ENCODE measurements at regions not wholly inside any gene's neighbourhood (a gene's known extent, or its start where the extent isn't known, plus 50 kb on each side); places are given as distances from the start of the nearest gene placed in this dataset.

DNA sequence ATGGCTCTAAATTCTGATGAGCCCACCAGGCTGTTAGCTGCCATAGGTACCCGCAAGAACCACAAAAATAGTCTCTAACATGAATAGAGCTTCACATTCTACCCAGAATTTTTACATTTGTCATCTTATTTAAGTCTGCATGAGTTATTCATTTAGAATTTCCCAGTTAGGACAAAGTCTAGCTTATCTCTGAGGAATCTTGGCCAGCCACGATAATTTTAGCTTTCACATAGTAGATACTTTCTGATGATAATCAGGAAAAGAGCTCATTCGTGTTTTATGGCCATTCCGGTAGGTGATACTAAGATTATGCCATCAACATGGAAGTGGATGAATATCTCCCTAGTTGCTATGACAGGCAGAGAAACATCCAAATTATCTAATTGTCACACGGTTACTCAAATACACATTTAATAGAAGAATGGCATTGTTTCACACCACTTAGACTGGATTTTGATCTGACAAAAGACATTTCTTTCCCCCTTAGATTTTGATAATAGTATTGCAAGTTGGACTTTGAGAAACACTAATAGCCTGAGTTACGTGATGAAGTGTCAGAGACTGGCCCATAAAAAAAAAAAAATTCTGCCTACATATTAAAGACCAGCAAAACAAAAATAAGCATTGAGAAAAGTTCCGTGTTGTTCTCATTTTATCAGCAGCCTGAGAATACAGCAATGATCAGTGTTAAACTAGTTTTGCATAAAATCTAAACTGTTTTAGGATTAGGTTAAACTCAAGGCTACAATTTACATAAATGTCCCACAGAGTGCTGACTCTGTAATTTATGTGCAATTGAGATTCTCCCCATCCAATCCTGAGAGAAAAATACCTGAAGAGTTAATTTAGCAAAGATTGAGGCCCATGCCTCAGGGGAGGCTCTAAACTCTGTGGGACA is 397.5 kb upstream of the ARID1B start:
- DNase-seq (ENCODE audit: low read depth in 2 of 2): no peak

DNA sequence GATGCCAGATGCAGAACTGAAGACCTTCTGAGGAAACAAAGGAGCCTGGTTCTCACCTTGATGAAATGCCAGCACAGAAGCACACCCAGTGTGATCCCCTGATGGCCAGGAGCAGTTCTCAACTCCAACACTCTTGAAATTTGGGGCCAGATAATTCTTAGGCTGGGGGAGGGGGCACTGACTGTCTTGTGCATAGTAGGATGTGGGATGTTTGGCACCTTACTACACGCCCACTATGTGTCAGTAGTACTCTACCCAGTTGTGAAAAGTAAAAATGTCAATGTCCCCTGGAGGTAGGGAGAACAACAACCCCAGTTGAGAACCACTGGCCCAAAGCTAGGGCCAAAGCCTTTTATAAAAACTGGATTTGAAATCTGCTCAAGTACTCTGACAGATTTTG is 398.3 kb upstream of the ARID1B start:
- no peak for DNase-seq (ENCODE audit: low read depth in 2 of 2)

DNA sequence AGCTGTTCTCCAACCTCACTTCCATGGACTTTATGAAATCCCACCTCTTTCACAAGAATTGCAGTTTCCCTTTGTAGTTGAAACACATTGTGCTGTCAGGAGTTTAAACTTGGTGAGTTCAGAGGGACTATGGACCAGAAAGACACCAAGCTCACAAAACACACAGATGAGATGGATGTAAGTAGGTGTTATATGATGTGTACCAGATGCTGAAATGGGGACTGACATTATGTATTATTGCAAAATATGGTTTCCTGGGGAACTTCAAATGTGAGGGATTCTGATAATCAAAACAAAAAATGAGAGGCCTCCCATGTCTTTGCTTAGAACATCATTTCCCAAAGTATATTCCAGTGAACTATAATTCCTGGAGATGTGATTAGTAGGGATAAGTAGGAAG is 401.1 kb upstream of the ARID1B start:
- DNase-seq (ENCODE audit: low read depth in 2 of 2): no peak

DNA sequence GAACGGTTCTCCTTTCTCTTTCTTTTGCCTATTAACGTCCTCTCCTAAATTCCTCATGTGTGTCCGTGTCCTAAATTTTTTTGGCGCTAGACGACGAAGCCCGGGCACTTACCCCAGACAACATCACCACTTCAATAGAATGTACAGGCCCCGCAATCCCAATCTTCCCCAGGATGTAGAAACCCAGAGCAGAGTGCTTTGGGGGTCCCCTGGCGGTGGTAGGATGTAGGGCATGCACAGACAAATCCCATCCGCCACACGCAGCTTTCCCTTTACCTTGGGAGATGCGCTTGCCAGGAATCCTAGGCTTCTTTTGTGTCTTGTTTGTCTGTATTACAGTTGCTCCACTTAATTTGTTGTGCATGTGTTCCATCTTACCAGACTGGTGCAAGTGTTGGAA is 417.3 kb upstream of the ARID1B start:
- peak in 1 of 2 donors; percentile 19 for DNase-seq (ENCODE audit: low read depth in 2 of 2)

DNA sequence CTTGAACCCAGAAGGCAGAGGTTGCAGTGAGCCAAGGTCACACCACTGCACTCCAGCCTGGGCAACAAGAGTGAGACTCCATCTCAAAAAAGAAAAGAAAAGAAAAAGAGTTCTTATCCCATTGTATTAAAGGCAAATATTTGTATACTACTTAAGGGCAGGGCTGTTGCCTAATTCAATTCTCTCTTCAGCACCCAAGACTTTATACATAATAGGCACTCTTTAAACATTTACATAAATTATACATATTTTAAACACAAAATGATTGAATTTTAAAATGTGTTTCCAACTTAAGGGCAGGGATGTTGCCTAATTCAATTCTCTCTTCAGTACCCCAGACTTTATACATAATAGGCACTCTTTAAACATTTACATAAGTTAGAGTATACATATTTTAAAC is 424.3 kb upstream of the ARID1B start:
- no peak for DNase-seq (ENCODE audit: low read depth in 2 of 2)

DNA sequence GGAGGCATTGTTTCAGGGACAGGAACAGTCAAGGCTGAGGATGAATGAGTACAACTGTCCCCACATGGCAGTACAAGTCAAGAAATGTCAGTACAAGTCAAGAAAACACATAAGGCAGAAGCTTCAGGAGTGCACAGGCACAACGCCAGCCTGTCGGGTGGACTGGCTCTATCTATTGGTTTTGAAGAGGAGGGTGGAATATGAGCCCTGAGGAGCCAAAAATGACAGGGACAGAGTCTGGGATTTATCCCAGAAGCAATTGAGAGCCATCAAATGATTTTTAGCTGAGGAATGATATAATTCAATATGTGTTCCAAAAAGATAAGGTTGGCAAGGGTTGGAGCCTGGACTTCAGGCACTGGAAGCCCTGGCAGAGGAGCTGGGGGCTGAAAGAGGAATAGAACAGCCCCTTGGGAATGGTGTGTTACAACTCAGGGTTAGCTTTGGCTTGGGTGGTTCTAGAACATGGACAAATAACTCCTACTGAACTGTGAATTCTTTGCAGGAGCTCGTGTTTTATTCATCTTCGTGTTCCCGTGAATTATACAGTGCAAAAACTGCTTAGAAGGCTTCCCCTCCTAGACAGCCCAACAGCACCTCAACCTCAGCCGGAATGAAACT is 425.7 kb upstream of the ARID1B start:
- DNase-seq (ENCODE audit: low read depth in 2 of 2): no peak

DNA sequence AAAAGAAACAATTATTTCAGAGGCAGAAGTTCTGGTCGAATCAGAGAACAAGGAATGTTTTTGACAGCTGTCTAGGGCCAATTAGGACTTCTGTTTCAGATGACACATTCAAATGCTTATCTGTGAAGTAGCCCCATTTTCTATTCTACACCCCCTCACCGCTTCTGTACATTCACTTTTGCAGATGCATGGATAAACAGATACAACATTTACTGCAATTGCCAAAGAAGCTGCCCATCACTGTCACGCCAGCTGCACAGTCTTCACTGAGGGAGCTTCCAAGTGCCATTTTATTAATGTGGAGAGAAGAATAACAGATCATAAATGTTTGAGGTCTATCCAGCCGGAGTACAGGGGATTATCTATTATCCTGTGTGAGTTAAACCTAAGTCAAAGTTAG is 426.8 kb upstream of the ARID1B start:
- no peak for DNase-seq (ENCODE audit: low read depth in 2 of 2)

DNA sequence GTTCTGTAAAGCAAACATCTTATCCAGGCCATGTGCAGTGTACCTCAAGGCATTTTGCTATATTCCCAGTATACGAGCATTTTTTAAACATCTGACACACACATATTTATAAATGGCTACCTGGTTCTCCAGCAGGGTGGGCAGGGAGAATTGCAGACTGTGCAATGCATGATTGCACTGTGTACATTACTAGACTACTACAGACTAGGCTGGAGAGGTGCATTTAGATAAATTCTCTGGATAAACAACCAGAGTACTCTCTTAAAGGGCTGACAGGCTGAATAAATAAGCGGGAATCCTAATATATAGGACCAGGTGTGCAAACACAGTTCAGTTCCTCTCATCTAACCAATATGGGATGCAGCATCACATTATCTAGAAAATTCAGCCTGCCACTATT is 428.3 kb upstream of the ARID1B start:
- no peak for DNase-seq (ENCODE audit: low read depth in 2 of 2)

DNA sequence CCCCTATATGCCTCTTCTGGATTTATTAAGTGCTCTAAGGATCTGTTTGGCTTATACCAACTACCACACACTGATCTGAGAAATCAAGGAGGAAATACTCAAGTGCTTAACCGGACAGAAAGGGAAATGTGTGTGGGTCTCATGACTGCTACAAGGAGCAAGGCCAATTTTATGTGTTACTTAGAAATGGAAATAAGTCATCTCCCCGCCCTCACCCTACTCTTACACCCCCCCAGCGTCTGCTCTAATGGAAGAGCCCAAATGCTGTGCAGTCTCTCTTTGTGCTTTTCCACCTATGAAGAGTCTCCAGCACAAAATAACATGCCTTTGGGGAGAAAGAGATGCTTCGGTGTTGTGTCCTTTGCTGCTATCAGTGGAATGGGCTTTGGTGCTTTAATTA is 428.8 kb upstream of the ARID1B start:
- DNase-seq (ENCODE audit: low read depth in 2 of 2): peak in 1 of 2 donors; percentile 85

DNA sequence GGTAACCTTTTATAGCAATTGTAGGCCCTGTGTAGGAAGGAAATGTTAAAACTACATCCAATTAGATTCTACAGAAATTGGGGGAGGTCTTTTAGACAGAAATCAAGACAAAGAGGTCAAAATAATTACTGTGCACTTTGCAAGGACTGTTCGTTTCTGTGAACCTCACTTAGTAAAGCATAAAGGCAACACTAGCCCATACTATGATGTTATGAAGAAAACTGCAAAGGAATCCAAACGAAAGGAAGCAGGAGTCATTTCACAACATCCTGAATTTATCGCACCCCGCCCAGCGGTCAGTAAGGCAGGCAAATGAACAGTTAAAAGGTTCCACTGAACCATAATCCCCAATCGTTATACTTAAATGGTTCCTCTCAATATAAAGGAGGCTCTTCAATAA is 429.5 kb upstream of the ARID1B start:
- DNase-seq (ENCODE audit: low read depth in 2 of 2): peak; percentile 1 to 75

DNA sequence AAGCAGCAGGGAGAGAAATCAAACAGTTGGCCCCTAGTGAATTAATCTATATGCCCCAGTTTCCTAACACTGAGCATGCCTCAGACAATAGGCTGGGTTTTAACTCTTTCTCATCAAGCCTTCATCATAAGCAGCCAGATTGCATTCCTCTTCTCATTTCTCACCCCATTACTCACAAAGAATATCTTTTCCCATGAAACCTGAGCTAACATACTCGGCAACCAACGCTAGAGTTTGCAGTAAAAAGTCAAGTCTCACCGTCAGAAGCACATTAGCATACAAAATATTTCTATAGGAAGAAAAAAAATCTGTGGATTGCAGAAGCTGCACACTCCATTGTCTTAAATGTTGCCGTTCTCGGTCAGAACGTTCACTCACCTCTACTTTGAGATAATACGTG is 429.9 kb upstream of the ARID1B start:
- peak in 1 of 2 donors; percentile 48 for DNase-seq (ENCODE audit: low read depth in 2 of 2)

DNA sequence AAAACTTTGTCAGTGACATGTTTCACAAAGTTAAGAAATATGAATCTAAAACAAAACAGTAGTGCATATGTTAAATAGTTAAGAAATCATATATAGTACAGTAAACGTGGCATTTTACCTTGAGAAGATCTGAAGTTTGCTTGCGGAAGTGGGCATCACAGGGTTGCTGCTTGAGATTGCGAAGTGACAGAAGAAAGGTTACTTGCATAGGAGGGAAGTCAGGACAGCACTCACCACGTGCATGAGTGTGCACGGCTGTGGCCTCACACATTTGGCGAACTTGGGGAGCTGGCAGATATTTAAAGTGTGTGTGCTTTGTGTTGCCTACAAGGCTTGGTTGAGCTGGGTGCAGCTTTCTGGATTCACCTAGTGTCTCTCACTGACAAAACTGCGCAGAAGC is 431.5 kb upstream of the ARID1B start:
- DNase-seq (ENCODE audit: low read depth in 2 of 2): no peak

DNA sequence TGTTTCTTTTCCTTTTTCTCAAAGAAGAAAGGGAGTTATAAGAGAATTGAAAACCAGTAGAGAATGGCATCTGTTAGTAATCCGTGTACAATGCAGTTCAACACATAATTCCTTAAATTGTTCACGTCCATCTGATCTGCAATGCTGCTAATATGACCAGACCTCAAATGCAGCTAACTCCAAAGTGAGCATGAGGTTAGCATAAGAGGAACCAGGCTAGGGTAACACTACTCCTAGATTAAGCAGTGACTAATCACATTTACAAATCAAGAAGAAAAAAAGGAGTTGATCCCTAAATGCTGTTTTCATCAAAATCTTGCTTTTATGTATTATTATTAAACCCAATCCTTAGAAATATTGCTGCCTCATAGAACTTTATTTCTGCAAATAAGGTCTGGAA is 432.7 kb upstream of the ARID1B start:
- DNase-seq (ENCODE audit: low read depth in 2 of 2): no peak

DNA sequence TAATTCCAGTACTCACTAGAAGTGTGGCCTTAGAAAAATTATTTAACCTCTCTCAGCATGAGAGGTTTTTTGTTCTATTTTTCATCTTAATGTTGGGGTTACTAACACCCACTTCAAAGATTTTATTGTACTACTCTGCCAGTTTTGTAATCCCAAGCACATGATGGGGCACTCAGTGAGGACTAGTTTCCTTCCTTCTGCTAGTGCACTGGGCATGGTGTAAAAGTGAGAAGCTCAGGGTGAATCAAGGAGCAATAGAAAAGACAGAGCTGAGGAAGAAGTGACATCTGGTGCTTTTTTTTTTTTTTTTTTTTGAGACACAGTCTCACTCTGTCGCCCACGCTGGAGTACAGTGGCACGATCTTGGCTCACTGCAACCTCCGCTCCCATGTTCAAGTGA is 439.4 kb upstream of the ARID1B start:
- no peak for DNase-seq (ENCODE audit: low read depth in 2 of 2)

DNA sequence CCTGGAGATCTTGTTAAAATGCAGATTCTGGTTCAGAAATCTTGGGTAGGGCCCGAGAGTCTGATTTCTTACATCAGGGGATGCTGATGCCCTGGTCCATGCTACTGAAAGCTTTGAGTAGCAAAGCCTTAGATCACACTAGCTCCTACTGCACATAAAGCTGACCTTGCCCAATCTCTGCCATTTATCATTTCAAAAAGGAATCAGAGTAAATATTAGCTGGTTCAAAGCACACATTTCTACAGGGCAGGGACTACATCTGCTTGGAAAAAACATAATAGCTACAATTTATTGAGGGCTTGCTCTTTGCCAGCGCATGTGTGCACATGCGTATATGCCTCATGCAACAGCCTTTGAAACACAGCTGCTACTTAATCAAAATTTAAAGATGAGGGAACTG is 440.4 kb upstream of the ARID1B start:
- DNase-seq (ENCODE audit: low read depth in 2 of 2): no peak

DNA sequence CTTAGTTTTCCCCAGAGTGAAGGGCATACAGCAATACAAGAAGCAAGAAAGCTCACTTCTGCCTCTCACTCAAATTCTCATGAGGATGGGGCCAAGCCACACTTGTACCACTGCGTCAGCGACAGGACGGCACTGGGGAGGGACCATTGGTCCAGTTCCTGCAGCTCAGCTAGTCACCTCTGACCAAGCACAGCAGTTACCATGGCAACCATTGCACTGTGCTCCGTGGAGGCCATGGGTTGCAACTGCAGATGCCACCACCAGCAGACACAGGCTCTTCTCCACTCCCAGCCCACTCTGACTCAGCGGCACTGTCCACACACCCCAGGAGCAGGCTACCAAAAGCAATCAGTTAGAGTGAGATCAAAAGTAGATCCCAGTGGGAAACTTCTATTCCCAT is 441.1 kb upstream of the ARID1B start:
- DNase-seq (ENCODE audit: low read depth in 2 of 2): peak in 1 of 2 donors; percentile 4

DNA sequence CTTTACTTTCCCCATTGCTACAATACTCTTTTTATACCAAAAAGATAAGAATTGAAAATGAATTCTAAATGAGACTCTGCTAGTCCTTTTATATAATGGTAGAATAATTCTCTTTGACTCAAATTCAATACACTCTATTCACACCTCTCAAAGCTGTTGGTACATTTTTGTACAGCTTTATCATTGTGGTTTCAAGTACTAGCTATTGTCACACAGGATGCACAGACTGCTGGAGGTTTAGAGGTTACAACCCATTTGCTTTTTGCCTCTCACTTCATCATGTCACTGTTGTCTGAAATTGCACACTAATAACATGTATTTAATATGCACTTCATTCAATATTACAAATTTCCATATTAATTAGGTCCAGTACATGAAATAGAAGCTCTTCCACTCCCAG is 442.2 kb upstream of the ARID1B start:
- DNase-seq (ENCODE audit: low read depth in 2 of 2): no peak

DNA sequence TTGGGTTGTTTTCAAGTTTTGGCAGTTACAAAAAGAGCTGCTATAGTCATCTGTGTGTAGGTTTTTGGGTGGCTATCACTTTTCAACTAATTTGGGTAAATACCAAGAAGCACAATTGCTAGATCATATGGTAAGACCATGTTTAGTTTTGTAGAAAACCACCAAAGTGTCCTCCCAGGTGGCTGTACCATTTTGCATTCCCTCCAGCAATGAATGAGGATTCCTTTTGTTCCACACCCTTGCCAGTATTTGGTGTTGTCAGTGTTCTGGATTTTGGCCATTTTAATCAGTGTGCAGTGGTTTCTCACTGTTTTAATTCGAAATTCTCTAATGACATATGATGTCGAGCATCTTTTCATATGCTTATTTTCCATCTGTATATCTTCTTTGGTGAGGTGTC is 457.5 kb upstream of the ARID1B start:
- DNase-seq (ENCODE audit: low read depth in 2 of 2): no peak

DNA sequence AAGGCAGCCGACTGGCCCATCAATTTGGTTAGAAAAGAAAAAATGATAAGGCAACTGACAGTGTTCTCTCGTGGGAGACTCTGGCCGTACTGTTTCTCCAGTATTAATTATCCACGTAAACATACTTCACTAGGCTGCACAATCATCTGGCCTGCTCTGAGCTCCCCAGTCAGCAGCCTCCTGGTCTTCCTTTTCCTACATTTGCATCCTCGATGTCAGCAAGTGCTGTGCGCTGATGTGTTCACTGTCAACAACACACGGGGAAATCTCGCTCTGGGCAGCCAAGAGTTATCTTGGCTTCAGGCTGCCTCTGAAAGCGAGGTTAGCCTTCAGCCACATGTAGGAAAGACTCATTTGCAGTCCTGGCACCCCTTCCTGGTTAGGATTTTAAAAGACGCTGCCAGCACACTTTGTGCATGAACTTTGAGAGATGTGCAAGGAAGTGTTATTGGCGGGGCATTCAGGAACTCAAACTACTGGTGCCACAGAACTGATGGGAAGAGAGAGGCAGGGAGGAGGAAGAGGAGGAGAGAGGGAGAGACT is 460.5 kb upstream of the ARID1B start:
- no peak for DNase-seq (ENCODE audit: low read depth in 2 of 2)

DNA sequence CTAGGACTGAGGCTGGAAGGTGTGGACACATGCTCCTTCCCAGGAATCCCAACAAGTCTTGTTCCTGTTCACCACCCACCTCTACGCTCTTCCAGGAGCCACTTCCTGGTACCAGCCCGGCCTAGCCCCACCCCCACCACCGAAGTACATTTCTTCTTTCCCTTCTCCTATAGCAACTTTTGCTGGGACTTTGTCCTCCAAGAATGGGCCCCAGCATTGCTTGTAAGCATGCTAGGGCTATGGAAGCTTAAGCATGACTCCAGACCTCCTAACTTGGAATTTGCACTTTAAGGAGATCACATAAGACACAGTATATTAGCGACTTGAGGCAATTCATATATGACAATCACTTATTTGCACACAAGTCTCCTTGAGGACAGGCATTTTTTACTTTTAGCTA is 462.0 kb upstream of the ARID1B start:
- no peak for DNase-seq (ENCODE audit: low read depth in 2 of 2)

DNA sequence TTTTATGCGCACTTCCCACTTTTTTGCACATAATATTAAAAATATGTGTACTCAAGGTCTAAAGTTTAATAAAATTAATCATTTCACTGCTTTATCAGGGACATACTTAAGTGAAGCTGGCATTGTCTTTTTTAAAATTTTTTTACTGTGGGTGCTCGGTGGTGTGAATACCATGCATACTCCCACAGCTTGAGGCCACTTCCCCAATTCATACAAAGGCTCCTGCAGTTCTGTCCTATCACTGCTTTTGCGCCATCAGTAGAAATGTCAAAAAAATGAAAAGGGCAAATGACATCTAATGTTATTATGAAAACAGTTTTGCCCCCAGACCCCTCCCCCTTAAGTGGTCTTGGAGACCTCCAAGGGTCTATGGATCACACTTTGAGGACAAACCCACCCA is 464.1 kb upstream of the ARID1B start:
- DNase-seq (ENCODE audit: low read depth in 2 of 2): no peak

DNA sequence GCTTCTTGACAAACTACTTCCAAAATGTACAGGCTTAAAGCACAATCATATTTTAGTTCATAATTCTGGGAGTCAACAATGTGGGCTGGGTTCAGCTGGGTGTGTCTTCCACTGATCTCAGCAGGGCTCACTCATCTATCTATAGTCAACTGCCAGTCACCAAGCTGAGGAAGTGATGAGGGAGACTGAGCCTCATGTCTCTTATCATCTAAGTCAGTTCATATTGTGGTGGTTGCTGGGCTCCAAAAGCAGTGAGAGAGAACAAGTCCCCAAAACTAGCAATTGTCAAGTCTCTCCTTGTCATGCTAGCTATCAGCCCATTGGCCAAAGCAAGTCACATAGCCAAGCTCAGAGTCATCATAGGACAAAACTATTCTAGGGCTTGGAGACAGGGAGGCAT is 465.9 kb upstream of the ARID1B start:
- no peak for DNase-seq (ENCODE audit: low read depth in 2 of 2)

DNA sequence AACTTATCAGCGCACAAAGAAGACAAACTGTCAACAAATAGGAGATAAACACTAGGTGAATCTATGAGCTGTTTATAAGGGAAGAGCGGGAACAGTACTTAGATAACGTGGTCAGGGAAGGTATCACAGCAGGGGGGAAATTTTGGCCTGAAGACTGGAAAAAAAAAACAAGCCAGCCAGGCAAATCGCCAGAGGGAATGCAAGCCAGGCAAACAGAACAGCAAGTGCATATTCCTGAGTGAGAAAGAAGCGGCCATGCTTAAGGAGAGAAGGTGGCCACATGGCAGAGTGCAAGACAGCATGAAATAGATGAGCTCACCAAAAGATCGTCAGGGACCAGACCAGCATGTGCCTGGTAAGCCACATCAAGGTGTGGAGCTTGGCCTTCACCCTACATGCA is 466.5 kb upstream of the ARID1B start:
- no peak for DNase-seq (ENCODE audit: low read depth in 2 of 2)

Measured in lung microvascular endothelial cell (primary cell).